IMR-90 (cell line): ENCODE measurements at regions not wholly inside any gene's neighbourhood (a gene's known extent, or its start where the extent isn't known, plus 50 kb on each side); places are given as distances from the start of the nearest gene placed in this dataset.

Experiments used
- ATAC-seq: fragments of 200-7000 bp; cut with Tn5 transposase; 2 replicates; pipeline ENCODE4 v1.9.1; 2020; ENCODE audit warnings: low read depth, mild to moderate bottlenecking, moderate library complexity
- BruUV-seq: library from RNA; stranded (reverse); fragments of 400-500 nt; replicated peaks from 2 replicates; lab custom pipeline; 2021; lab: Mats Ljungman, UMichigan
- CTCF ChIA-PET: fragments of 300-600 bp; formaldehyde crosslinking; extraction: SDS; loops from one replicate; lab custom pipeline; 2021; ENCODE audit warnings: antibody characterized with exemption; lab: Yijun Ruan, JAX
- POLR2A ChIA-PET: fragments of 300-600 bp; sonication (Branson Sonifier 250); formaldehyde crosslinking; loops from one replicate; lab custom pipeline; 2022; ENCODE audit warnings: antibody characterized with exemption; ENCODE audit not compliant: unreplicated experiment; lab: Charles Lee
- DNase-seq: peaks from one replicate; pipeline ENCODE4 v3.0.0; 2013
- H2AFZ ChIP-seq: replicated peaks from 2 replicates; pipeline ENCODE3; 2013; ENCODE audit warnings: low read length, mild to moderate bottlenecking; ENCODE audit not compliant: poor library complexity
- H2AK5ac ChIP-seq: 2 replicates; pipeline ENCODE4 v1.6.1; 2013; ENCODE audit warnings: low read depth, low read length, inconsistent platforms
- H2AK9ac ChIP-seq: replicated peaks from 2 replicates; pipeline ENCODE3; 2013; ENCODE audit warnings: mild to moderate bottlenecking, low read depth, low read length, moderate library complexity; ENCODE audit not compliant: poor library complexity
- H2BK120ac ChIP-seq: 2 replicates; pipeline ENCODE4 v1.6.1; 2013; ENCODE audit warnings: low read depth, low read length, inconsistent platforms
- H2BK15ac ChIP-seq: 3 replicates; pipeline ENCODE4 v1.6.1; 2013; ENCODE audit warnings: low read depth, low read length, inconsistent platforms
- H2BK20ac ChIP-seq: 2 replicates; pipeline ENCODE4 v1.6.1; 2013; ENCODE audit warnings: low read depth, mild to moderate bottlenecking, inconsistent platforms, low read length, moderate library complexity
- H2BK5ac ChIP-seq: 2 replicates; pipeline ENCODE4 v1.6.1; 2013; ENCODE audit warnings: mild to moderate bottlenecking, low read depth, low read length, inconsistent platforms; ENCODE audit not compliant: poor library complexity, severe bottlenecking
- H3K14ac ChIP-seq: replicated peaks from 2 replicates; pipeline ENCODE4 v1.6.1; 2013; ENCODE audit warnings: low read depth, low read length, inconsistent platforms
- H3K18ac ChIP-seq: 2 replicates; pipeline ENCODE4 v1.6.1; 2013; ENCODE audit warnings: low read depth, low read length, control low read depth
- H3K23ac ChIP-seq: 2 replicates; pipeline ENCODE4 v1.6.1; 2013; ENCODE audit warnings: low read depth, low read length, inconsistent platforms
- H3K27ac ChIP-seq: 2 replicates; pipeline ENCODE4 v1.5.1; 2013; ENCODE audit warnings: mild to moderate bottlenecking, control low read depth, low read length; ENCODE audit not compliant: insufficient read depth
- H3K27me3 ChIP-seq: 2 replicates; pipeline ENCODE4 v1.6.1; 2013; ENCODE audit warnings: low read length; ENCODE audit not compliant: control insufficient read depth, insufficient read depth
- H3K36me3 ChIP-seq: 2 replicates; pipeline ENCODE4 v1.6.1; 2013; ENCODE audit warnings: low read length, mixed read lengths; ENCODE audit not compliant: control insufficient read depth, insufficient read depth
- H3K4ac ChIP-seq: 2 replicates; pipeline ENCODE4 v1.6.1; 2013; ENCODE audit warnings: low read depth, low read length, inconsistent platforms
- H3K4me1 ChIP-seq: 2 replicates; pipeline ENCODE4 v1.6.1; 2013; ENCODE audit warnings: low read length, mixed read lengths; ENCODE audit not compliant: control insufficient read depth, insufficient read depth
- H3K4me2 ChIP-seq: 2 replicates; pipeline ENCODE4 v1.6.1; 2013; ENCODE audit warnings: low read depth, mild to moderate bottlenecking, control low read depth, low read length, moderate library complexity
- H3K4me3 ChIP-seq: 2 replicates; pipeline ENCODE4 v1.5.1; 2013; ENCODE audit warnings: low read depth, mild to moderate bottlenecking, control low read depth, low read length, moderate library complexity; ENCODE audit not compliant: insufficient read depth
- H3K56ac ChIP-seq: 2 replicates; pipeline ENCODE4 v1.6.1; 2013; ENCODE audit warnings: low read length, inconsistent platforms; ENCODE audit not compliant: insufficient read depth; ENCODE audit errors: extremely low read depth
- H3K79me1 ChIP-seq, 2 experiments: 2 replicates each; pipeline ENCODE4 v1.6.1; 2013; ENCODE audit warnings: low read length in 2 of 2, inconsistent platforms in 1 of 2, low read depth in 1 of 2
- H3K9ac ChIP-seq: 2 replicates; pipeline ENCODE4 v1.6.1; 2013; ENCODE audit warnings: low read depth, low read length, control low read depth
- H3K9me1 ChIP-seq: 2 replicates; pipeline ENCODE4 v1.6.1; 2013; ENCODE audit warnings: low read length, inconsistent platforms; ENCODE audit not compliant: insufficient read depth
- H3K9me3 ChIP-seq: 2 replicates; pipeline ENCODE4 v1.6.1; 2013; ENCODE audit warnings: low read length; ENCODE audit not compliant: control insufficient read depth, insufficient read depth
- H4K20me1 ChIP-seq: 2 replicates; pipeline ENCODE4 v1.6.1; 2013; ENCODE audit warnings: low read length, inconsistent platforms; ENCODE audit not compliant: insufficient read depth
- H4K5ac ChIP-seq: 2 replicates; pipeline ENCODE4 v1.6.1; 2013; ENCODE audit warnings: mild to moderate bottlenecking, low read depth, low read length, control low read depth
- H4K8ac ChIP-seq, 2 experiments: 2 replicates each; pipeline ENCODE4 v1.6.1; 2013; ENCODE audit warnings: low read depth in 2 of 2, low read length in 2 of 2, control low read depth in 1 of 2, inconsistent platforms in 1 of 2
- H4K91ac ChIP-seq: 2 replicates; pipeline ENCODE4 v1.6.1; 2013; ENCODE audit warnings: low read depth, low read length, inconsistent platforms; ENCODE audit not compliant: insufficient read depth
- FOS ChIP-seq: fragments of 150-350 bp; IDR thresholded peaks from 2 replicates; pipeline ENCODE4 v1.6.1; 2016; ENCODE audit warnings: low read depth, low read length
- MAFK ChIP-seq: IDR thresholded peaks from 2 replicates; pipeline ENCODE4 v1.6.1; 2012; ENCODE audit warnings: low read depth, low read length, improper control_type of control experiment
- MXI1 ChIP-seq: IDR thresholded peaks from 2 replicates; pipeline ENCODE4 v1.6.1; 2012; ENCODE audit warnings: low read depth, mild to moderate bottlenecking, low read length, moderate library complexity, borderline replicate concordance
- NFE2L2 ChIP-seq: fragments of 150-350 bp; IDR thresholded peaks from 2 replicates; pipeline ENCODE4 v1.6.1; 2016; ENCODE audit warnings: low read depth, mild to moderate bottlenecking, low read length
- RAD21 ChIP-seq: IDR thresholded peaks from 2 replicates; pipeline ENCODE4 v1.6.1; 2012; ENCODE audit warnings: low read length, improper control_type of control experiment
- RCOR1 ChIP-seq: IDR thresholded peaks from 2 replicates; pipeline ENCODE4 v1.6.1; 2012; ENCODE audit warnings: mild to moderate bottlenecking, low read length, improper control_type of control experiment; ENCODE audit not compliant: insufficient replicate concordance
- RFX5 ChIP-seq: IDR thresholded peaks from 2 replicates; pipeline ENCODE4 v1.8.0; 2012; ENCODE audit warnings: low read depth, mild to moderate bottlenecking, low read length, moderate library complexity
- SMC3 ChIP-seq: fragments of 150-350 bp; IDR thresholded peaks from 2 replicates; pipeline ENCODE4 v1.6.1; 2016; ENCODE audit warnings: low read depth, mild to moderate bottlenecking, antibody characterized with exemption, low read length, moderate library complexity
- WGBS, 2 experiments: methylation state at CpG; one replicate each; pipeline versions ENCODE4 v1.1.5 to v1.1.7; 2013; ENCODE audit warnings: missing lambda C conversion rate in 2 of 2; ENCODE audit not compliant: insufficient read length in 1 of 2; ENCODE audit errors: extremely low coverage in 2 of 2; 5-methylcytosine and 5-hydroxymethylcytosine counted together
- dilution Hi-C: fragments of 300-500 bp; cut with HindIII; formaldehyde crosslinking; loops from one replicate; pipeline ENCODE4 v1.14.3; 2018; ENCODE audit warnings: low sequenced_read_pairs; ENCODE audit not compliant: unreplicated experiment
- in situ Hi-C: fragments of 300-500 bp; cut with MboI; formaldehyde crosslinking; loops from 3 replicates; pipeline ENCODE4 v1.14.3; 2019; ENCODE audit warnings: low sequenced_read_pairs, inconsistent platforms, mixed read lengths
- intact Hi-C: fragments of 100-400 bp; cut with micrococcal nuclease; formaldehyde crosslinking; loops from 2 replicates; pipeline ENCODE4 v1.10.0; 2022
- TF ChIP-seq, protein P1 (sequence below): fragments of 150-350 bp; IDR thresholded peaks from 2 replicates; pipeline ENCODE4 v1.6.1; 2016; ENCODE audit warnings: low read depth, mild to moderate bottlenecking, low read length, moderate library complexity, borderline replicate concordance
- TF ChIP-seq, protein P2 (sequence below): fragments of 150-350 bp; IDR thresholded peaks from 2 replicates; pipeline ENCODE4 v1.6.1; 2017; ENCODE audit warnings: mild to moderate bottlenecking, antibody characterized with exemption, low read length, low read depth

DNA sequence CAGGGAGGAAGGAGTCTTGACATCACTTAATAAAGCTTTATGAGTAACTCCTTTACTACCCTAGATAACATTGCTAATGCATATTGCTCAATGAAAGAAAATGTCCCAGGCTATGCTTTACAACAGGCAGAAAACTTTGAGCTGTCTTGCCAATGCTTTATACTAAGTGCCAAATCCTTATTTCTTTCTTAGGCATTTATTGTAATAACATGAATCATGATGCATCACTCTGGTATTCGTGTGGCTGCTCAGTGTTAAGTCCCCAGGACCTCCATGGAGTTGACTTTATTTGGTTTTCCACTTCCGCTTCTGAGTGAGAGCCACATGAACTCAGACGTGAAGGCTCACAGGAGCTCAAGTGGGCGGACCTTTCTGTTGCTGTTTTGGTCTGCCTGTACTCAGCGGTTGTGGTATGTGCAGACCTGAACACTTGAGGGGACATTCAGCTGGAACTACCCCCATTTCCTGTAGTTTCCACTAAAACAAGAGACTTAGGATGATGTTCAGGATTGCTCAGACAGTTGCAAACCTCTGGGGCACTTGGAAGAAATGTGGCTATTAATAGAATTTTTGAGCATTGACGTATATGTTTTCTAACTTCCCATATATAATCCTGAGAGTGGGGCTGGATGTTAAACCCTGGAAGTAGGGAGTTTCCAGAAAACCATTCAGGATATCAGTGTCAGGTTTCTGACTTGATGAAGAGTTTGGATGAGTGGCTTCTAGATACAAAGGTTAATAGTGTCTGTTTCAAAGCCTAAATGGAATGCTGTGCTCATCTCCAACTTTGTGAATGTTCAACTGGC lies 258.6 kb downstream of the MSRB3 start (continued):
- TF ChIP-seq, protein P1, sequence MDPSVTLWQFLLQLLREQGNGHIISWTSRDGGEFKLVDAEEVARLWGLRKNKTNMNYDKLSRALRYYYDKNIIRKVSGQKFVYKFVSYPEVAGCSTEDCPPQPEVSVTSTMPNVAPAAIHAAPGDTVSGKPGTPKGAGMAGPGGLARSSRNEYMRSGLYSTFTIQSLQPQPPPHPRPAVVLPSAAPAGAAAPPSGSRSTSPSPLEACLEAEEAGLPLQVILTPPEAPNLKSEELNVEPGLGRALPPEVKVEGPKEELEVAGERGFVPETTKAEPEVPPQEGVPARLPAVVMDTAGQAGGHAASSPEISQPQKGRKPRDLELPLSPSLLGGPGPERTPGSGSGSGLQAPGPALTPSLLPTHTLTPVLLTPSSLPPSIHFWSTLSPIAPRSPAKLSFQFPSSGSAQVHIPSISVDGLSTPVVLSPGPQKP = peak; percentile 87; the same call in 1 of the 2 replicates
- no peak for TF ChIP-seq RFX5

DNA sequence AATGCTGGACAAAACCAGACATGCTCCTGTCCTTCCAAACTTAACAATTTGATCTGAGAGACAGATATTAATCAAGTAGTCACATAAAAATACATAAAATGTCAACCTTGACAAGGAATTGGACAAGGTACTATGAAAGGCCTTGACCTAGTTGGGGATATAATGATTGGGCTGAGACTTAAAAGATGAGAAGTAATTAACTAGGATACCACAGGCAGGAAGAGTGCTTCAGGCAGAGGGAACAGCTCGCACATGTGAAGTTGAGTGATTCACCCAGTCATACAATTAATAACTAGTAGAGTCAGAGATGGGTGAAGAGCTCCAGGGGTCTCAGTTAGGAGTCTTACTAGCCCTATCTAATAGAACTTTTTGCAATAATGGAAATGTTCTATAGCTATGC lies 259.5 kb downstream of the MSRB3 start:
- peak overlapping the region; percentile 46 for H2AK9ac ChIP-seq
- H3K9me1 ChIP-seq = peaks cover 20% of the 10 kb centered on the region
- ATAC-seq = no peak
- DNase-seq = no peak
- peak overlapping the region; percentile 99 for H2BK20ac ChIP-seq
- H3K23ac ChIP-seq = peak overlapping the region; percentile 99
- ChIA-PET CTCF (interaction anchor here (0.6 to 1.5 kb wide), 2 partner anchors 19 to 421 kb away, joined by 3 to 4 read pairs; no protein-coding TSS in a partner anchor), POLR2A (interaction anchor here (0.5 to 0.6 kb wide), 2 partner anchors 10 to 203 kb away, joined by 3 to 4 read pairs; no protein-coding TSS in a partner anchor)
- H3K4me1 ChIP-seq = peaks cover 32% of the 10 kb centered on the region
- peak overlapping the region; percentile 76 for H3K27ac ChIP-seq
- no TSS peak for BruUV-seq
- H3K14ac ChIP-seq = peak overlapping the region; percentile 99
- H2BK120ac ChIP-seq = peak overlapping the region; percentile 99
- peaks cover 11% of the 10 kb centered on the region for H3K9me3 ChIP-seq
- H3K79me1 ChIP-seq = peaks cover 0 to 18% of the 10 kb centered on the region in 2 experiments; a peak in 2 of 4 replicates
- H4K8ac ChIP-seq = peak overlapping the region; percentile 91 to 97
- peak overlapping the region; percentile 100 for H2BK5ac ChIP-seq
- peak overlapping the region; percentile 99 for H2AK5ac ChIP-seq
- intact Hi-C loops (loop anchor here (2.0 to 5.0 kb wide), 2 partner anchors 29 to 211 kb away; no protein-coding TSS in a partner anchor), dilution Hi-C loops (no loop called here), in situ Hi-C loops (no loop called here)
- H3K18ac ChIP-seq = peak overlapping the region; percentile 97
- H4K20me1 ChIP-seq = no peaks in the 10 kb centered on the region
- WGBS, 2 experiments = no CpG with 5 or more reads among the region's 1 CpG
- H4K5ac ChIP-seq = peak overlapping the region; percentile 93
- peak overlapping the region; percentile 43; the same call in 1 of the 2 replicates for H3K4me2 ChIP-seq
- H3K36me3 ChIP-seq = no peaks in the 10 kb centered on the region
- H4K91ac ChIP-seq = peak overlapping the region; percentile 94
- H3K4ac ChIP-seq = peak overlapping the region; percentile 96
- H3K27me3 ChIP-seq = no peaks in the 10 kb centered on the region
- H3K56ac ChIP-seq = peak overlapping the region; percentile 95
- H2AFZ ChIP-seq = no peak overlapping the region
- H3K9ac ChIP-seq = peak overlapping the region; percentile 59; the same call in 1 of the 2 replicates
- H3K4me3 ChIP-seq = no peak overlapping the region
- TF ChIP-seq RFX5 = no peak
- no peak for TF ChIP-seq FOS
- no peak for TF ChIP-seq RAD21
- TF ChIP-seq MXI1 = no peak
- no peak for TF ChIP-seq NFE2L2
- TF ChIP-seq SMC3 = no peak
- TF ChIP-seq, protein P2, sequence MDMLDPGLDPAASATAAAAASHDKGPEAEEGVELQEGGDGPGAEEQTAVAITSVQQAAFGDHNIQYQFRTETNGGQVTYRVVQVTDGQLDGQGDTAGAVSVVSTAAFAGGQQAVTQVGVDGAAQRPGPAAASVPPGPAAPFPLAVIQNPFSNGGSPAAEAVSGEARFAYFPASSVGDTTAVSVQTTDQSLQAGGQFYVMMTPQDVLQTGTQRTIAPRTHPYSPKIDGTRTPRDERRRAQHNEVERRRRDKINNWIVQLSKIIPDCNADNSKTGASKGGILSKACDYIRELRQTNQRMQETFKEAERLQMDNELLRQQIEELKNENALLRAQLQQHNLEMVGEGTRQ = no peak
- TF ChIP-seq RCOR1 = no peak
- TF ChIP-seq, protein P1 = no peak
- no peak for TF ChIP-seq MAFK
- H2BK15ac ChIP-seq = peak overlapping the region; percentile 94
